T-cell (primary cell): ENCODE measurements at regions not wholly inside any gene's neighbourhood (a gene's known extent, or its start where the extent isn't known, plus 50 kb on each side); places are given as distances from the start of the nearest gene placed in this dataset.
A peak's percentile ranks its signal among the peaks of the same experiment; 100 is the strongest.

Source experiments
- ATAC-seq, 4 experiments: fragments of 200-7000 bp in 3 of 4; fragments of 150-1000 bp in 1 of 4; cut with Tn5 transposase; replicated peaks in 1 of 4; 1 replicate in 3 of 4; 2 replicates in 1 of 4; pipeline ENCODE4 v1.10.0; 2021; ENCODE audit warnings: moderate library complexity in 3 of 4, mild to moderate bottlenecking in 2 of 4, moderate number of reproducible peaks in 1 of 4
- CTCF ChIA-PET, 2 donors: fragments of 300-600 bp; sonication (Branson Sonifier 250); formaldehyde crosslinking; loops; one replicate each; lab custom pipeline; 2022; ENCODE audit warnings: antibody characterized with exemption in 2 of 2; lab: Charles Lee
- POLR2A ChIA-PET, 2 donors: fragments of 300-600 bp; sonication (Branson Sonifier 250); formaldehyde crosslinking; loops; one replicate each; lab custom pipeline; 2022; ENCODE audit warnings: antibody characterized with exemption in 2 of 2; lab: Charles Lee
- DNase-seq, 35 experiments: peaks; one replicate each; pipeline versions ENCODE4 v3.0.0 to v3.0.0-alpha.2; 2013 to 2023
- H3K27ac ChIP-seq: one replicate; pipeline ENCODE4 v1.5.1; 2013; ENCODE audit warnings: low read length
- H3K27me3 ChIP-seq, 2 experiments: replicated peaks in 1 of 2; 1 replicate in 1 of 2; 2 replicates in 1 of 2; pipeline versions ENCODE4 v1.6.1 to v1.7.0; 2013; ENCODE audit warnings: low read length in 1 of 2, mixed read lengths in 1 of 2; ENCODE audit not compliant: control insufficient read depth in 2 of 2, insufficient read depth in 2 of 2; ENCODE audit errors: extremely low read depth in 1 of 2
- H3K36me3 ChIP-seq, 2 donors: 1 replicate in 1 of 2; 2 replicates in 1 of 2; pipeline versions ENCODE4 v1.6.1 to v1.7.0; 2013; ENCODE audit warnings: low read length in 1 of 2; ENCODE audit not compliant: control insufficient read depth in 2 of 2, insufficient read depth in 1 of 2; ENCODE audit errors: extremely low read depth in 1 of 2
- H3K4me1 ChIP-seq, 2 experiments: 1 replicate in 1 of 2; 2 replicates in 1 of 2; pipeline versions ENCODE4 v1.6.1 to v1.7.0; 2013; ENCODE audit warnings: low read length in 2 of 2, mixed read lengths in 1 of 2; ENCODE audit not compliant: insufficient read depth in 2 of 2, control insufficient read depth in 1 of 2; ENCODE audit errors: extremely low read depth in 1 of 2
- H3K4me3 ChIP-seq, 2 donors: 1 replicate in 1 of 2; 2 replicates in 1 of 2; pipeline versions ENCODE4 v1.5.1 to v1.7.0; 2013; ENCODE audit warnings: mild to moderate bottlenecking in 2 of 2, low read length in 1 of 2, moderate library complexity in 1 of 2; ENCODE audit not compliant: control insufficient read depth in 1 of 2; ENCODE audit errors: extremely low read depth in 1 of 2
- H3K9me3 ChIP-seq: 2 replicates; pipeline ENCODE4 v1.7.0; 2013
- H3K27ac Mint-ChIP-seq, 2 donors: one replicate each; pipeline ENCODE4 v1.8.0; 2020 to 2021; ENCODE audit warnings: mild to moderate bottlenecking in 2 of 2, mixed read lengths in 2 of 2
- H3K27me3 Mint-ChIP-seq, 2 donors: one replicate each; pipeline ENCODE4 v1.8.0; 2021 to 2022; ENCODE audit warnings: mixed read lengths in 2 of 2
- H3K36me3 Mint-ChIP-seq: one replicate; pipeline ENCODE4 v1.8.0; 2021; ENCODE audit warnings: mixed read lengths
- H3K4me1 Mint-ChIP-seq, 3 donors: one replicate each; pipeline ENCODE4 v1.8.0; 2020 to 2022; ENCODE audit warnings: mixed read lengths in 3 of 3, mild to moderate bottlenecking in 1 of 3
- H3K4me3 Mint-ChIP-seq, 3 donors: one replicate each; pipeline ENCODE4 v1.8.0; 2020 to 2022; ENCODE audit warnings: mild to moderate bottlenecking in 3 of 3, mixed read lengths in 3 of 3, moderate library complexity in 3 of 3
- H3K9me3 Mint-ChIP-seq, 3 donors: one replicate each; pipeline ENCODE4 v1.8.0; 2020 to 2022; ENCODE audit warnings: mixed read lengths in 3 of 3
- WGBS: methylation state at CpG from one replicate; pipeline ENCODE4 v1.1.5; 2013; ENCODE audit warnings: missing lambda C conversion rate; ENCODE audit not compliant: insufficient coverage; 5-methylcytosine and 5-hydroxymethylcytosine counted together

GRCh38 chr5:54621048-54621447 is 103.5 kb downstream of the SNX18 start:
- POLR2A ChIA-PET, result no interaction called here
- H3K27me3 Mint-ChIP-seq, result peaks cover 0 to 2% of the 10 kb centered on the region in 2 donors

GRCh38 chr5:54620141-54620933 is 102.8 kb downstream of the SNX18 start:
- DNase-seq (peak in 2 of 35 experiments; percentile 4 to 11), ATAC-seq (no peak)
- H3K9me3 Mint-ChIP-seq, result no peaks in the 10 kb centered on the region
- WGBS, result 64% methylated on average over 2 of the region's 3 CpGs
- no peaks in the 10 kb centered on the region for H3K9me3 ChIP-seq
- H3K4me3 Mint-ChIP-seq, result no peak overlapping the region
- POLR2A ChIA-PET, result interaction anchor here in 1 of 2 donors (0.6 to 0.7 kb wide), 2 partner anchors 9 to 139 kb away, joined by 3 to 9 read pairs; no protein-coding TSS in a partner anchor
- no peaks in the 10 kb centered on the region for H3K27me3 ChIP-seq
- H3K4me1 Mint-ChIP-seq, result peaks cover 5 to 17% (median 10%) of the 10 kb centered on the region in 3 donors
- H3K27ac ChIP-seq, result no peak overlapping the region
- H3K4me1 ChIP-seq, result peaks cover 7 to 12% of the 10 kb centered on the region in 2 experiments
- no peaks in the 10 kb centered on the region for H3K36me3 ChIP-seq
- no peak overlapping the region for H3K27ac Mint-ChIP-seq
- no peak overlapping the region for H3K4me3 ChIP-seq
- H3K36me3 Mint-ChIP-seq, result no peaks in the 10 kb centered on the region
- CTCF ChIA-PET, result no interaction called here
- peaks cover 0 to 2% of the 10 kb centered on the region in 2 donors for H3K27me3 Mint-ChIP-seq

More at GRCh38 chr5:54621048-54621447, 103.5 kb downstream of the SNX18 start:
- H3K27ac Mint-ChIP-seq, result no peak overlapping the region
- ATAC-seq (no peak), DNase-seq (no peak)
- H3K9me3 Mint-ChIP-seq, result no peaks in the 10 kb centered on the region
- no peaks in the 10 kb centered on the region for H3K36me3 Mint-ChIP-seq
- CTCF ChIA-PET, result interaction anchor here in 1 of 2 donors (0.6 kb wide), 1 partner anchor 246 kb away, joined by 3 read pairs; no protein-coding TSS in a partner anchor
- Histone ChIP-seq H3K4me1 (peaks cover 7 to 12% of the 10 kb centered on the region in 2 experiments), H3K4me3 (no peak overlapping the region), H3K27me3 (no peaks in the 10 kb centered on the region), H3K27ac (no peak overlapping the region), H3K9me3 (no peaks in the 10 kb centered on the region), H3K36me3 (no peaks in the 10 kb centered on the region)
- WGBS, result no CpG with 5 or more reads among the region's 1 CpG
- H3K4me1 Mint-ChIP-seq, result peaks cover 5 to 17% (median 10%) of the 10 kb centered on the region in 3 donors
- H3K4me3 Mint-ChIP-seq, result no peak overlapping the region

- Histone ChIP-seq H3K27me3 (no peaks in the 10 kb centered on the region), H3K4me1 (peaks cover 6 to 12% of the 10 kb centered on the region in 2 experiments), H3K9me3 (no peaks in the 10 kb centered on the region), H3K27ac (no peak overlapping the region), H3K4me3 (no peak overlapping the region), H3K36me3 (no peaks in the 10 kb centered on the region)
- ATAC-seq (no peak), DNase-seq (no peak)
- Mint-ChIP-seq H3K4me1 (peaks cover 5 to 17% (median 10%) of the 10 kb centered on the region in 3 donors), H3K4me3 (no peak overlapping the region), H3K27me3 (peaks cover 0 to 2% of the 10 kb centered on the region in 2 donors), H3K27ac (no peak overlapping the region), H3K36me3 (no peaks in the 10 kb centered on the region), H3K9me3 (no peaks in the 10 kb centered on the region)
- WGBS, result no CpG with 5 or more reads among the region's 2 CpGs
- CTCF ChIA-PET, result no interaction called here
- POLR2A ChIA-PET, result interaction anchor here in 1 of 2 donors (0.6 kb wide), 1 partner anchor 219 kb away, joined by 3 read pairs; no protein-coding TSS in a partner anchor
Measured at GRCh38 chr5:54619731-54620130, 102.2 kb downstream of the SNX18 start.

- Mint-ChIP-seq H3K27me3 (peaks cover 0 to 2% of the 10 kb centered on the region in 2 donors), H3K36me3 (no peaks in the 10 kb centered on the region), H3K4me1 (peaks cover 8 to 19% (median 19%) of the 10 kb centered on the region in 3 donors), H3K4me3 (no peak overlapping the region), H3K9me3 (no peaks in the 10 kb centered on the region), H3K27ac (peak overlapping the region in 1 of 2 donors; percentile 83)
- H3K4me3 ChIP-seq, result no peak overlapping the region
- H3K27ac ChIP-seq, result no peak overlapping the region
- peaks cover 6 to 12% of the 10 kb centered on the region in 2 experiments for H3K4me1 ChIP-seq
- POLR2A ChIA-PET, result no interaction called here
- no peaks in the 10 kb centered on the region for H3K36me3 ChIP-seq
- ATAC-seq, result no peak
- CTCF ChIA-PET, result no interaction called here
- no peaks in the 10 kb centered on the region for H3K27me3 ChIP-seq
- DNase-seq, result no peak
- WGBS, result 95% methylated on average over 6 of the region's 8 CpGs
- H3K9me3 ChIP-seq, result no peaks in the 10 kb centered on the region
Measured at GRCh38 chr5:54616518-54617220, 99.1 kb downstream of the SNX18 start.

GRCh38 chr5:54616031-54616430 is 98.5 kb downstream of the SNX18 start:
- Mint-ChIP-seq H3K36me3 (no peaks in the 10 kb centered on the region), H3K9me3 (no peaks in the 10 kb centered on the region), H3K4me1 (peaks cover 14 to 26% (median 25%) of the 10 kb centered on the region in 3 donors), H3K27ac (no peak overlapping the region), H3K4me3 (no peak overlapping the region), H3K27me3 (peaks cover 0 to 2% of the 10 kb centered on the region in 2 donors)
- no peak overlapping the region for H3K4me3 ChIP-seq
- WGBS, result 100% methylated on average over 1 of the region's 3 CpGs
- POLR2A ChIA-PET, result no interaction called here
- H3K27ac ChIP-seq, result no peak overlapping the region
- no peaks in the 10 kb centered on the region for H3K9me3 ChIP-seq
- peaks cover 6 to 18% of the 10 kb centered on the region in 2 experiments for H3K4me1 ChIP-seq
- DNase-seq (no peak), ATAC-seq (no peak)
- CTCF ChIA-PET, result interaction anchor here in 1 of 2 donors (0.8 kb wide), 1 partner anchor 30 kb away, joined by 3 read pairs; no protein-coding TSS in a partner anchor
- H3K27me3 ChIP-seq, result no peaks in the 10 kb centered on the region
- no peaks in the 10 kb centered on the region for H3K36me3 ChIP-seq

- H3K36me3 ChIP-seq, result no peaks in the 10 kb centered on the region
- Mint-ChIP-seq H3K4me3 (no peak overlapping the region), H3K4me1 (peaks cover 20 to 32% (median 27%) of the 10 kb centered on the region in 3 donors), H3K36me3 (no peaks in the 10 kb centered on the region), H3K9me3 (no peaks in the 10 kb centered on the region), H3K27me3 (peaks cover 0 to 2% of the 10 kb centered on the region in 2 donors), H3K27ac (peak overlapping the region; percentile 47 to 59)
- WGBS, result no CpG with 5 or more reads among the region's 1 CpG
- H3K4me1 ChIP-seq, result peaks cover 10 to 21% of the 10 kb centered on the region in 2 experiments
- POLR2A ChIA-PET, result interaction anchor here in 1 of 2 donors (1.0 kb wide), 1 partner anchor 26 kb away, joined by 4 read pairs; no protein-coding TSS in a partner anchor
- ATAC-seq, result no peak
- H3K27ac ChIP-seq, result no peak overlapping the region
- H3K27me3 ChIP-seq, result no peaks in the 10 kb centered on the region
- no peaks in the 10 kb centered on the region for H3K9me3 ChIP-seq
- no peak for DNase-seq
- H3K4me3 ChIP-seq, result no peak overlapping the region
- CTCF ChIA-PET, result interaction anchor here in 1 of 2 donors (0.6 to 0.8 kb wide), 2 partner anchors 31 to 686 kb away, joined by 3 read pairs; no protein-coding TSS in a partner anchor
Measured at GRCh38 chr5:54615381-54615780, 97.8 kb downstream of the SNX18 start.
